Fibroblast of villous mesenchyme (primary cell): ENCODE measurements at regions not wholly inside any gene's neighbourhood (a gene's known extent, or its start where the extent isn't known, plus 50 kb on each side); places are given as distances from the start of the nearest gene placed in this dataset.

Experiments used
- DNase-seq: peaks from one replicate; pipeline ENCODE4 v3.0.0-alpha.2; 2010; ENCODE audit warnings: low read depth
- H3K4me3 ChIP-seq: 2 replicates; pipeline ENCODE4 v1.5.1; 2011; ENCODE audit warnings: low read depth, mild to moderate bottlenecking, low read length
- CTCF ChIP-seq: IDR thresholded peaks from 2 replicates; pipeline ENCODE4 v1.5.1; 2012; ENCODE audit warnings: low read depth, mild to moderate bottlenecking, low read length; ENCODE audit not compliant: insufficient read depth

GRCh38 chr6:14381829-14382677 lies 264.5 kb downstream of the CD83 start:
- TF ChIP-seq CTCF = no peak
- no peak overlapping the region for H3K4me3 ChIP-seq
- no peak for DNase-seq

GRCh38 chr6:14382678-14383236 lies 265.2 kb downstream of the CD83 start:
- H3K4me3 ChIP-seq = no peak overlapping the region
- no peak for DNase-seq
- no peak for TF ChIP-seq CTCF

- DNase-seq = no peak
- no peak overlapping the region for H3K4me3 ChIP-seq
- TF ChIP-seq CTCF = no peak
These were observed 266.0 kb downstream of the CD83 start for GRCh38 chr6:14383393-14384174.

- no peak overlapping the region for H3K4me3 ChIP-seq
- no peak for TF ChIP-seq CTCF
- no peak for DNase-seq
These were observed 266.8 kb downstream of the CD83 start for GRCh38 chr6:14384175-14384949.

GRCh38 chr6:14386263-14386662 lies 268.7 kb downstream of the CD83 start:
- TF ChIP-seq CTCF = no peak
- no peak for DNase-seq
- no peak overlapping the region for H3K4me3 ChIP-seq

GRCh38 chr6:14386668-14387067 lies 269.1 kb downstream of the CD83 start:
- H3K4me3 ChIP-seq = no peak overlapping the region
- no peak for DNase-seq
- no peak for TF ChIP-seq CTCF
